Central memory CD8-positive, alpha-beta T cell (primary cell): ENCODE measurements at regions not wholly inside any gene's neighbourhood (a gene's known extent, or its start where the extent isn't known, plus 50 kb on each side); places are given as distances from the start of the nearest gene placed in this dataset.

Experiments
- ATAC-seq: fragments of 150-1000 bp; cut with Tn5 transposase; replicated peaks from 2 replicates; pipeline ENCODE4 v1.10.0; 2022; ENCODE audit warnings: mild to moderate bottlenecking, moderate FRiP score, moderate number of reproducible peaks; ENCODE audit not compliant: poor library complexity, severe bottlenecking; ENCODE audit errors: extremely low read depth
- DNase-seq, 2 donors: peaks; one replicate each; pipeline ENCODE4 v3.0.0; 2021; ENCODE audit warnings: low spot score in 2 of 2
- H3K27ac Mint-ChIP-seq: one replicate; pipeline ENCODE4 v1.8.0; 2022; ENCODE audit warnings: low read depth, mild to moderate bottlenecking, moderate library complexity, mixed read lengths
- H3K27me3 Mint-ChIP-seq: one replicate; pipeline ENCODE4 v1.8.0; 2022; ENCODE audit warnings: mixed read lengths
- H3K36me3 Mint-ChIP-seq: one replicate; pipeline ENCODE4 v1.8.0; 2022; ENCODE audit warnings: mild to moderate bottlenecking, moderate library complexity, mixed read lengths; ENCODE audit not compliant: insufficient read depth
- H3K4me1 Mint-ChIP-seq: one replicate; pipeline ENCODE4 v1.8.0; 2022; ENCODE audit warnings: mixed read lengths
- H3K4me3 Mint-ChIP-seq: one replicate; pipeline ENCODE4 v1.8.0; 2022; ENCODE audit warnings: mild to moderate bottlenecking, moderate library complexity, mixed read lengths
- H3K9me3 Mint-ChIP-seq: one replicate; pipeline ENCODE4 v1.8.0; 2022; ENCODE audit warnings: mixed read lengths

DNA sequence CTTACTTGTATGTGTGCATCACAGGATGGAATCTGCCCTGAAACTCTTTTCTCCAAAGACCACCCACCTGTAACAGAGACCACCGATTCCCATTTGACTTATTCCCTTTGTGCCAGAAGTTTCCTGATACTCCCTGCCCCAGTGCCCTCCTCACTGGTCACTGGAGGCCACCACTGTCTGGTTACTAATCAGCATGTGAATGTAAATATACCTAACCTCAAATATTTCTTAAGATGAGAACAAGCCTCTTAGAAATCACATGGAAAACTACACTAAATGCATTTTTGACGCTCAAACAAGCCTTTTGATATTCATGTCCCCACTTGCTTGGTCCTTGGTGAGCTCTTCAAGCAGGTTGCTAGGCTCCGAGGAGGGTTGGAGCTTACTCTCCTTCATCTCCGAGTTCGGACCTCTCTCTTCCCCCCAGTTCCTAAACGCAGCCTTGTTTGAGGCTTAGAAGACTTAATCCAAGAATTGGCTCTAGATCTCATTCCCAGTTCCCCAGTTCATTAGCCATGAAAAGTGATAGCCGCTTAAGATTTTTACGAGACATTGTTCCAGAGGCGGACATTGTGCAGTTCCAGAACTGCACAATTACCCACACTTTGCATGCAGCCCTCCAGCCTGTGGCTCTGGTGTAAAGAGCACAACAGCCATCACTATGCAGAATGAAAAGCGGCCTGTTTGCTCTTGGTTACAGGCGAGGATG lies 579.2 kb upstream of the PSMD7 start:
- DNase-seq (no peak), ATAC-seq (no peak)
- Mint-ChIP-seq H3K4me1 (no peaks in the 10 kb centered on the region), H3K27ac (no peak overlapping the region), H3K27me3 (no peaks in the 10 kb centered on the region), H3K4me3 (no peak overlapping the region), H3K36me3 (peaks cover 1% of the 10 kb centered on the region), H3K9me3 (peaks cover 16% of the 10 kb centered on the region)

DNA sequence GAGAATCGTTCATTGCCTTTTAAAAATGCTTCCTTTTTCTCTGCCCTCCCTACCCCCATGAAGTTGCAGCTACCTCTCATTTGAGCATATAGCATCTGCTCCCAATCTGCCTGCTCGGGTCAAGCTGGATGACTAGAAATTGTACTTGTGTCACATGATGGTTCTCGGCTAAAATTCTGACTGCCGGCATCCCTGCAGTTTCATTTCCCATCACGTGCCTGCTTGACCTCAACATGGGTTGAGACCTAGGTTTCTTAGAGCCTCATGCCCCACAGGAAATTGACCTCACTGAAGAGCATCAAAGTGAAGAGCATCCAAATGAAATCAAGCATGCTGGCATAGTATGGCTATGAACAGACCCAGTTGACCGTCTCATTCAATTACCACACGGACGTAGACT lies 581.6 kb upstream of the PSMD7 start:
- Mint-ChIP-seq H3K27me3 (no peaks in the 10 kb centered on the region), H3K27ac (no peak overlapping the region), H3K4me3 (no peak overlapping the region), H3K36me3 (peaks cover 1% of the 10 kb centered on the region), H3K4me1 (no peaks in the 10 kb centered on the region), H3K9me3 (peaks cover 11% of the 10 kb centered on the region)
- DNase-seq (no peak), ATAC-seq (no peak)

DNA sequence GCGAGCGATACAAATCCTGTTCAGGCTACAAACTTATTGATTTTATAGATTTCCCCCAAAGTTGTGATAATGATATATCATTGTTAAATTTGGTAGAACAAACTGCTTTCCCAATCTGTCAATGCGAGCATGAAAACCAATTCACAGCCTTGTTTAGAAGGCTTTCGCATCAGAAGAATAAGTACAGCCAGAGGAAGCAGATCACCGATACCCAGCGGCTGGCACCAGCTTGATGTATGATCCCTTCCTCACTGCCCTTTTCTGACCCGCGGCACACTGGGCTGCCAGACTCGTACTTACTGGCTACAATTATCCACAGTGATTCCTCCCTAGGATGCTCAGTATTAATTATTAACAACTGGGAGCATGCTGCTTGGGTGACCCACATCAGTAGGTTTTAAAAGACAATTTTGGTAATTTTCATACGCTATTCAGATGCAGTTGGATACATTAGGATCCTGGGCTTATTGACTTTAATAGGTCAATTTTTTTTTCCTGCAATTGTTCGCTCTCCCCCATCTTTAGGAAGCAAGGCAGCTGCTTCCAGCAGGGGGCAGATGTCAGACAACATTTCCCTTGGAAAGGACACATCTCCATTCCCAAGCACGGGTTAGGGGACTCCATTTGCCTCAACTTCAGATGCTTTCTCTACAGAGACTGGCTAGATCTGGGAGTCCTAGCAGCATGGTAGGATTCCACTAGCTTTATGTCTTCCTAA lies 582.7 kb upstream of the PSMD7 start:
- peaks cover 15% of the 10 kb centered on the region for H3K9me3 Mint-ChIP-seq
- no peak overlapping the region for H3K27ac Mint-ChIP-seq
- H3K27me3 Mint-ChIP-seq, result no peaks in the 10 kb centered on the region
- H3K36me3 Mint-ChIP-seq, result peaks cover 1% of the 10 kb centered on the region
- DNase-seq (no peak), ATAC-seq (no peak)
- no peak overlapping the region for H3K4me3 Mint-ChIP-seq
- no peaks in the 10 kb centered on the region for H3K4me1 Mint-ChIP-seq

- H3K4me1 Mint-ChIP-seq, result no peaks in the 10 kb centered on the region
- DNase-seq, result no peak
- peaks cover 16% of the 10 kb centered on the region for H3K9me3 Mint-ChIP-seq
- H3K4me3 Mint-ChIP-seq, result no peak overlapping the region
- no peak for ATAC-seq
- H3K36me3 Mint-ChIP-seq, result peaks cover 1% of the 10 kb centered on the region
- no peaks in the 10 kb centered on the region for H3K27me3 Mint-ChIP-seq
- no peak overlapping the region for H3K27ac Mint-ChIP-seq
Measured at GRCh38 chr16:73713251-73713650, 583.4 kb upstream of the PSMD7 start.

DNA sequence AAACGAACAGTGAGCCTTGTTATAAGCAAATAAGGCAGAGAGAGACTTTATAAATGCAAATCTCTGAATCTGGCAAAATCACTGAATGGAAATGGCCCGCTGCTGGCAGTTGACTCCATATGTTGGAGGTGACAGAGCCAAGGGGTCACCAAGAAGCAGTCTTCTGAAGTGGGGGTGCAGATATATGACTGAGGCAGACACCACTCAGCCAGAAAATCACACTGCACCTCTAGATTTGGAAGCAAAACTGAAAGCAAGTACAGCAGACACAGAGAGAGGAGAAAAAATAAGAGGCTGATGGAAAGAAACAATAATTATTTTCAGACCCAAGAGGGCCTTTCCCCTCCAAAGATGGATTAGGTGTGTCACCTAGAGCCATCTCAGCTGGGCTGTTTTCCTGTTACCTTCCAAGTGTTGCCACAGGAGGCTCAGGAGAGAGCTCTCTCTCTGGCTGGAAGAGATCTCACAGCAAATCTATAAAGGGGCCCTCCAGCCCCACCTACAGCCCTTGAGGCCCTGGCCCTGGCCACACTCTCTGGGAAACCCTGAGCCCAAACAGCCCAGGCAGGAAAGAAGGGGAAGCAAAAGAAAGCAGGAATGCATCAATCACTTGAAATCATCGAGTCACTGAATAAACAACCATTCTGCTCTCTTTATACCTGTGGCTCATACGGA lies 585.1 kb upstream of the PSMD7 start:
- no peaks in the 10 kb centered on the region for H3K27me3 Mint-ChIP-seq
- no peak overlapping the region for H3K4me3 Mint-ChIP-seq
- no peak overlapping the region for H3K27ac Mint-ChIP-seq
- DNase-seq, result no peak
- no peak for ATAC-seq
- H3K9me3 Mint-ChIP-seq, result peaks cover 16% of the 10 kb centered on the region
- peaks cover 1% of the 10 kb centered on the region for H3K36me3 Mint-ChIP-seq
- H3K4me1 Mint-ChIP-seq, result no peaks in the 10 kb centered on the region

- DNase-seq (no peak), ATAC-seq (no peak)
- Mint-ChIP-seq H3K4me1 (no peaks in the 10 kb centered on the region), H3K9me3 (peaks cover 15% of the 10 kb centered on the region), H3K27me3 (no peaks in the 10 kb centered on the region), H3K4me3 (no peak overlapping the region), H3K36me3 (peaks cover 1% of the 10 kb centered on the region), H3K27ac (no peak overlapping the region)
Measured at GRCh38 chr16:73710526-73710925, 586.1 kb upstream of the PSMD7 start.

DNA sequence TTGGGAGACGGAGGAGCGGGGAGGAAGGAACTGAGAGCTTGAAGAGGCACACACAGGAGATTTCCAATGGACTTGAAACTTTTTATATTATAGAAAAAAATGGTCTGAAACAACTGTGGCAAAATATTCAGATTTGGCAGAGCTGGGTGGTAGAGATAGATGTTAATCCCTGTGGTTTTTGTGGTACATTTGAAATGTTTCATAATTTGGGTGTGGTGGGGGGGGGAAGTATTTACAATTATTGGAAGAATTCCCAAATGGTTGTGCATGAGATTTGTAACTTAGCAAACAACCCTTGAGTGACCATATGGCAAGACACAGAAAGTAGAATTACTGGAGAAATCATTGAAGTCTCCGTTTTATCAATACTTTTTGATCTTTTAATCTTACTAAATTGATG lies 588.8 kb upstream of the PSMD7 start:
- Mint-ChIP-seq H3K36me3 (no peaks in the 10 kb centered on the region), H3K4me1 (no peaks in the 10 kb centered on the region), H3K4me3 (no peak overlapping the region), H3K27ac (no peak overlapping the region), H3K9me3 (peaks cover 10% of the 10 kb centered on the region), H3K27me3 (no peaks in the 10 kb centered on the region)
- ATAC-seq (no peak), DNase-seq (no peak)

GRCh38 chr16:73703891-73704290 lies 592.7 kb upstream of the PSMD7 start:
- Mint-ChIP-seq H3K36me3 (no peaks in the 10 kb centered on the region), H3K27me3 (no peaks in the 10 kb centered on the region), H3K27ac (no peak overlapping the region), H3K9me3 (peaks cover 11% of the 10 kb centered on the region), H3K4me1 (no peaks in the 10 kb centered on the region), H3K4me3 (no peak overlapping the region)
- DNase-seq (no peak), ATAC-seq (no peak)

DNA sequence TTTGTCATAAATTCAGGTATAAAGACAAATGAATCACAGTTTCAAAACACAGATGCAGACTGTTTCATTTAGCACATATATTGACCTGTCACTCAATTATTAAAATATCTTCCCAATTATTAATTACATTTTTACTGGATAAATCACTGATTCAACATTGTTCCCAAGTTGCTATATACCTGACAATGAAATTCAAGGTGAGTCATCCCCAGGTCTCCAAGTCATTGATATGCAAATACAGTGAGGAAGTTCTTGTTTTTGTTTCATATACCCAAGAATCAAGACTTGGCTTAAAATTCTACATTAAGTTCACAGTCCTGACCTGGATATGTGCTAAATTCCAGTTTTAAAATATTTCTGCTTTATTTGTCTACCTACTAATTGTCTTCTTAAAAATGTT lies 599.3 kb upstream of the PSMD7 start:
- ATAC-seq (no peak), DNase-seq (no peak)
- peaks cover 7% of the 10 kb centered on the region for H3K9me3 Mint-ChIP-seq
- no peak overlapping the region for H3K4me3 Mint-ChIP-seq
- no peaks in the 10 kb centered on the region for H3K36me3 Mint-ChIP-seq
- H3K27me3 Mint-ChIP-seq, result no peaks in the 10 kb centered on the region
- H3K4me1 Mint-ChIP-seq, result no peaks in the 10 kb centered on the region
- no peak overlapping the region for H3K27ac Mint-ChIP-seq

DNA sequence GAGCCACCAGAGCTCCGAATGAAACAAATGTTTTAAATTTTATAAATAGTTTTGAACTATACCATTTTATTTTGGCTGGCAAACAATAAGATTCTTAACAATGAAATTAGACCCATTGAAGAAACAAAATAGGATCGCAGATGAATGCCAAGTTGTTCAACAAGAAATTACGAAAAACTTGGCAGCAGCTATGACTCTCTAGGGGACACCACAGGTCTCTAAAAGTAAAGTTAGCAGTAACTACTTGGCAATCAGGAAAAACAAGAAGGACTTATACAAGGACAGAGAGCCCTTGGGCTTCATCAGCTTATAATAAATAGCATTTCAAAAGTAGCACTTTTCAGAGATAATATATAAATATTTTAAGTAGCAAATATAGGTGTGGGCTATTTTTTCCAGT lies 603.8 kb upstream of the PSMD7 start:
- peaks cover 11% of the 10 kb centered on the region for H3K9me3 Mint-ChIP-seq
- H3K4me1 Mint-ChIP-seq, result no peaks in the 10 kb centered on the region
- no peak for ATAC-seq
- no peak for DNase-seq
- H3K27ac Mint-ChIP-seq, result no peak overlapping the region
- H3K27me3 Mint-ChIP-seq, result no peaks in the 10 kb centered on the region
- H3K36me3 Mint-ChIP-seq, result no peaks in the 10 kb centered on the region
- H3K4me3 Mint-ChIP-seq, result no peak overlapping the region

- Mint-ChIP-seq H3K4me3 (no peak overlapping the region), H3K4me1 (no peaks in the 10 kb centered on the region), H3K27ac (no peak overlapping the region), H3K27me3 (no peaks in the 10 kb centered on the region), H3K36me3 (no peaks in the 10 kb centered on the region), H3K9me3 (no peaks in the 10 kb centered on the region)
- ATAC-seq (no peak), DNase-seq (no peak)
Measured at GRCh38 chr16:73683804-73684203, 612.8 kb upstream of the PSMD7 start.

DNA sequence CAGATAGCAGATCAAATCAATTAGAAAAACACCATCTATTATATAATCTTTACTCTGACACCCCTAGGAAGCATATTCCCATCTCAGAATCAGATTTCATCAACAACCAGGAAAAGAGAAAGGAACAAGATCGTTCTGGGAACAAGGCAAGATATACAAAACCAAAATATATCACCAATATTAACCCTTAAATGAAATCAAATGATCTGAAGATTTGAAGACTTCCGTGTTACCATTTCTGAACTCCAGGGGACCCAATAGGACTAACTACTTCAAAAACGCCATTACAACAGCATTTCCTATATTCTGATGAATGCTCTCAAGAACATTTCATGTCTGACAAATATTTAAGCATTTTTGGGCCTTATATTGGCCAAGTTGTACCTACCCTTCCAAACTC lies 624.2 kb upstream of the ZFHX3 start:
- H3K4me3 Mint-ChIP-seq, result no peak overlapping the region
- no peak overlapping the region for H3K27ac Mint-ChIP-seq
- no peaks in the 10 kb centered on the region for H3K36me3 Mint-ChIP-seq
- DNase-seq, result no peak
- no peaks in the 10 kb centered on the region for H3K4me1 Mint-ChIP-seq
- H3K27me3 Mint-ChIP-seq, result no peaks in the 10 kb centered on the region
- no peak for ATAC-seq
- peaks cover 8% of the 10 kb centered on the region for H3K9me3 Mint-ChIP-seq
